Neural cell (in vitro differentiated cells): ENCODE measurements at regions not wholly inside any gene's neighbourhood (a gene's known extent, or its start where the extent isn't known, plus 50 kb on each side); places are given as distances from the start of the nearest gene placed in this dataset.
A peak's percentile ranks its signal among the peaks of the same experiment; 100 is the strongest.

Experiments
- CTCF ChIP-seq: fragments of 450-650 bp; IDR thresholded peaks from 2 replicates; pipeline ENCODE4 v1.5.1; 2014; ENCODE audit warnings: antibody characterized with exemption, mild to moderate bottlenecking, moderate library complexity; ENCODE audit not compliant: poor library complexity, severe bottlenecking
- EP300 ChIP-seq: fragments of 450-650 bp; conservative IDR thresholded peaks from 2 replicates; pipeline ENCODE4 v1.6.1; 2014; ENCODE audit warnings: antibody characterized with exemption, mild to moderate bottlenecking, moderate library complexity; ENCODE audit not compliant: poor library complexity, severe bottlenecking

DNA sequence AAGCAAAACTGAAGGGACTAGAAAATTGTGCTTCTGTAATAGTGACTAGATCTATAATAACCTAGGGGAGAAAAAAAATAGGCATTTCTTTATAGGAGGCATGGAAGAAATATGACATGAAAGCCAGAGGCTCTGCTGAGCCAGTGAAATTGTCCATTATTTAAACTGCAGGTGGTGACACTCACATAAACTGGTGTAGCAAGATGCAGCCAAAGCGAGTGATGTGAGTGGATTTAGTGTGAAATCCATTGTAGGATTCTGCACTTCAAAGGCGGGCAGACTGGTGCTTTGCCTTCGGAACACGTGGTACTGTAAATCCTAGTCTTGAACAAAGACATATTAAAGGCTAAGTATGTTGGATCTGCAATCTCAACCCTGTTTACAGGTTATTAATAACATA lies 361.9 kb downstream of the TBC1D4 start:
- TF ChIP-seq EP300 (peak; percentile 67), CTCF (no peak)
